ENCODE measurements at regions not wholly inside any gene's neighbourhood (a gene's known extent, or its start where the extent isn't known, plus 50 kb on each side); places are given as distances from the start of the nearest gene placed in this dataset.
"Not testable (repeated sequence)": the region's sequence is repeated elsewhere in the genome, so short reads cannot be mapped to it uniquely, and the experiment has no call there.

GRCh38 chr14:30369502-30370180 lies 189.3 kb upstream of the G2E3 start:
- no peak for DNase-seq (ENCODE audit: low spot score)

- no peak for DNase-seq (ENCODE audit: low spot score)
Measured at GRCh38 chr14:30373053-30373452, 185.9 kb upstream of the G2E3 start.

GRCh38 chr14:30373526-30373925 lies 185.4 kb upstream of the G2E3 start:
- no peak for DNase-seq (ENCODE audit: low spot score)

GRCh38 chr14:30375296-30375892 lies 183.6 kb upstream of the G2E3 start:
- peak; percentile 60 for DNase-seq (ENCODE audit: low spot score)

GRCh38 chr14:30381861-30382480 lies 177.0 kb upstream of the G2E3 start:
- no peak for DNase-seq (ENCODE audit: low spot score)

- no peak for DNase-seq (ENCODE audit: low spot score)
Measured at GRCh38 chr14:30385925-30386324, 173.0 kb upstream of the G2E3 start.

- DNase-seq (ENCODE audit: low spot score): no peak
Measured at GRCh38 chr14:30387871-30388270, 171.1 kb upstream of the G2E3 start.

GRCh38 chr14:30389134-30389876 lies 169.7 kb upstream of the G2E3 start:
- no peak for DNase-seq (ENCODE audit: low spot score)

- no peak for DNase-seq (ENCODE audit: low spot score)
Measured at GRCh38 chr14:30389877-30390385, 169.0 kb upstream of the G2E3 start.

- DNase-seq (ENCODE audit: low spot score): no peak
Measured at GRCh38 chr14:30395065-30395464, 163.9 kb upstream of the G2E3 start.

- DNase-seq (ENCODE audit: low spot score): no peak
Measured at GRCh38 chr14:30402846-30403245, 156.1 kb upstream of the G2E3 start.

GRCh38 chr14:30403791-30404190 lies 155.2 kb upstream of the G2E3 start:
- DNase-seq (ENCODE audit: low spot score): no peak

GRCh38 chr14:30409508-30410015 lies 149.4 kb upstream of the G2E3 start:
- DNase-seq (ENCODE audit: low spot score): not testable (repeated sequence)

- DNase-seq (ENCODE audit: low spot score): no peak
Measured at GRCh38 chr14:30410986-30411385, 148.0 kb upstream of the G2E3 start.

- not testable (repeated sequence) for DNase-seq (ENCODE audit: low spot score)
Measured at GRCh38 chr14:30413184-30413583, 145.8 kb upstream of the G2E3 start.

- no peak for DNase-seq (ENCODE audit: low spot score)
Measured at GRCh38 chr14:30417121-30417520, 141.8 kb upstream of the G2E3 start.

GRCh38 chr14:30417999-30418398 lies 141.0 kb upstream of the G2E3 start:
- DNase-seq (ENCODE audit: low spot score): no peak

- DNase-seq (ENCODE audit: low spot score): no peak
Measured at GRCh38 chr14:30419037-30419436, 139.9 kb upstream of the G2E3 start.

GRCh38 chr14:30420515-30420914 lies 138.4 kb upstream of the G2E3 start:
- DNase-seq (ENCODE audit: low spot score): no peak

- no peak for DNase-seq (ENCODE audit: low spot score)
Measured at GRCh38 chr14:30426463-30426862, 132.5 kb upstream of the G2E3 start.

- no peak for DNase-seq (ENCODE audit: low spot score)
Measured at GRCh38 chr14:30427401-30427800, 131.6 kb upstream of the G2E3 start.

GRCh38 chr14:30427846-30428245 lies 131.1 kb upstream of the G2E3 start:
- no peak for DNase-seq (ENCODE audit: low spot score)

Data from CD4-positive, alpha-beta T cell treated with Interleukin-2 at 100 ng/mL for 4 hours (primary cell).